PFSK-1 (cell line): ENCODE measurements at regions not wholly inside any gene's neighbourhood (a gene's known extent, or its start where the extent isn't known, plus 50 kb on each side); places are given as distances from the start of the nearest gene placed in this dataset.

ENCODE experiments used
- FOXP2 ChIP-seq: optimal IDR thresholded peaks from 2 replicates; pipeline ENCODE3; 2011; ENCODE audit warnings: borderline replicate concordance, control low read depth, inconsistent platforms; ENCODE audit not compliant: insufficient read depth; ENCODE audit errors: extremely low read length, extremely low read depth
- POLR2AphosphoS5 ChIP-seq: IDR thresholded peaks from 2 replicates; pipeline ENCODE4 v1.6.1; 2012; ENCODE audit warnings: low read depth, mild to moderate bottlenecking, control low read depth, low read length, moderate library complexity
- SIN3A ChIP-seq: IDR thresholded peaks from 2 replicates; pipeline ENCODE4 v1.6.1; 2012; ENCODE audit warnings: mild to moderate bottlenecking, low read length, moderate library complexity, borderline replicate concordance; ENCODE audit not compliant: insufficient read depth
- TAF1 ChIP-seq: IDR thresholded peaks from 2 replicates; pipeline ENCODE4 v1.6.1; 2012; ENCODE audit warnings: low read length, control low read depth, borderline replicate concordance; ENCODE audit not compliant: insufficient read depth
- TF ChIP-seq, protein P1 (sequence below), 2 experiments: IDR thresholded peaks; 2 replicates each; pipeline versions ENCODE4 v1.6.1 to v1.8.0; 2011 to 2012; ENCODE audit warnings: low read depth in 2 of 2, low read length in 2 of 2, control low read depth in 1 of 2, inconsistent platforms in 1 of 2, mild to moderate bottlenecking in 1 of 2, moderate library complexity in 1 of 2; ENCODE audit not compliant: insufficient read depth in 1 of 2

- TF ChIP-seq TAF1 (no peak), SIN3A (no peak), FOXP2 (no peak), POLR2AphosphoS5 (no peak)
- TF ChIP-seq, protein P1, sequence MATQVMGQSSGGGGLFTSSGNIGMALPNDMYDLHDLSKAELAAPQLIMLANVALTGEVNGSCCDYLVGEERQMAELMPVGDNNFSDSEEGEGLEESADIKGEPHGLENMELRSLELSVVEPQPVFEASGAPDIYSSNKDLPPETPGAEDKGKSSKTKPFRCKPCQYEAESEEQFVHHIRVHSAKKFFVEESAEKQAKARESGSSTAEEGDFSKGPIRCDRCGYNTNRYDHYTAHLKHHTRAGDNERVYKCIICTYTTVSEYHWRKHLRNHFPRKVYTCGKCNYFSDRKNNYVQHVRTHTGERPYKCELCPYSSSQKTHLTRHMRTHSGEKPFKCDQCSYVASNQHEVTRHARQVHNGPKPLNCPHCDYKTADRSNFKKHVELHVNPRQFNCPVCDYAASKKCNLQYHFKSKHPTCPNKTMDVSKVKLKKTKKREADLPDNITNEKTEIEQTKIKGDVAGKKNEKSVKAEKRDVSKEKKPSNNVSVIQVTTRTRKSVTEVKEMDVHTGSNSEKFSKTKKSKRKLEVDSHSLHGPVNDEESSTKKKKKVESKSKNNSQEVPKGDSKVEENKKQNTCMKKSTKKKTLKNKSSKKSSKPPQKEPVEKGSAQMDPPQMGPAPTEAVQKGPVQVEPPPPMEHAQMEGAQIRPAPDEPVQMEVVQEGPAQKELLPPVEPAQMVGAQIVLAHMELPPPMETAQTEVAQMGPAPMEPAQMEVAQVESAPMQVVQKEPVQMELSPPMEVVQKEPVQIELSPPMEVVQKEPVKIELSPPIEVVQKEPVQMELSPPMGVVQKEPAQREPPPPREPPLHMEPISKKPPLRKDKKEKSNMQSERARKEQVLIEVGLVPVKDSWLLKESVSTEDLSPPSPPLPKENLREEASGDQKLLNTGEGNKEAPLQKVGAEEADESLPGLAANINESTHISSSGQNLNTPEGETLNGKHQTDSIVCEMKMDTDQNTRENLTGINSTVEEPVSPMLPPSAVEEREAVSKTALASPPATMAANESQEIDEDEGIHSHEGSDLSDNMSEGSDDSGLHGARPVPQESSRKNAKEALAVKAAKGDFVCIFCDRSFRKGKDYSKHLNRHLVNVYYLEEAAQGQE (IDR thresholded peaks at IDR 0.05; ENCODE audit: insufficient read depth in 1 of 2, low read depth in 2 of 2, low read length in 2 of 2), result no peak
Observed at GRCh38 chrX:39293203-39293602, 491.9 kb downstream of the MID1IP1 start.

DNA sequence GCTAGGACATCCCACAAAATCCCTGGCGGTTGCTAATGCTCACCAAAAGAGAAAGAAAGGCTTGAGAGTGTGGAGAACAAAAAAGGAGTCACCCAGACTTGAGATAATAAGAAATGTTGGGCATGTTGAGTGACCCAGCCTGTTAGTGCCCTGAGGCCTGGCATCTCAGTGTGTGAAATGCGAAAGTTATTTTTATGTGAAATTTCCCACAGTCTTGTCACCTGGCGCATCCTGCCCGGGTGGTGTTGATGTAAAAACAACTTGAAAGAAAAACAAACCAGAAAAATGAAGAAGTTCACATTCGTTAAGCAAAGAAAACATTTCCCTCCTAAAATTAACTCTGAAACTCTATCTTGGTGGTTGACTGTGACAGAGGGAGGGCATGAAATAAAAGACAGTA is 495.2 kb downstream of the MID1IP1 start:
- no peak for TF ChIP-seq SIN3A
- no peak for TF ChIP-seq FOXP2
- no peak for TF ChIP-seq POLR2AphosphoS5
- TF ChIP-seq, protein P1 (IDR thresholded peaks at IDR 0.05; ENCODE audit: insufficient read depth in 1 of 2, low read depth in 2 of 2, low read length in 2 of 2), result no peak
- TF ChIP-seq TAF1, result no peak

DNA sequence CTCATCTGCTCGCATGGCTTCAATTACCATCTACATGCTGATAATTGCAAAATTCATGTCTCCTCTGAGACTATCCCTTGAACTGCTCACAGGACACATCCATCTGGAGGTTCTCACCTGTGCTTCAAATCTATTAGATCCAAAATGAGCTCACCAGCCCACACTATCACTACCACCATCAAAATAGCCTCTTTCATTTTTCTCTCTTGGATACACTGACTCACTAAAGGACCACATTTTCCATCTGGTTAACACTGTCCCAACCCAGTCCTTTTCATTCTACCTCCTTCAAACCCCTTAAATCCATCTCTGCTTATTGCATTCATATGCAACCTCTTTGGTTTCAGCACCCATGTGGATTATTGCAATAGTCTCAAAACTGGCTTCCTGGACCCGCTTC is 497.6 kb downstream of the MID1IP1 start:
- TF ChIP-seq FOXP2, result no peak

DNA sequence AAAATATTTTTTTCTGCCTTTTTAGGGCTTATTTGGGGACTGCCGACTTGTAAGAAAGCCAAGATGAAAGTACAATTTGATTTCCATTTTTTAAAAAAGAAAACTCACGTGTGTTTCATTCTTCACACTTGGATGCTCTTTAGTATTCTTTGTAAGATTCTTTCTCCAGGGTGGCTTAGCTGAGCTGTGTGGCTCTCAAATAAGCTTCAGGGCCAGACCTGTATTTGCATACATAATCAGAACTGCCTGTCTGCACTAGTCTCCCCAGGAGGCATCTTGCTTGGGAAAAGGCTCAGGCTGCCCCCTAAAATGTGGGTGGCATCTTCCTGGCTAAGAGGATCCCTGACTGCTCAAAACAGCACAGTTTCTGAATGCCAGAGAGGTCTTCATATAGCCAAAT is 498.4 kb downstream of the MID1IP1 start:
- TF ChIP-seq POLR2AphosphoS5 (no peak), SIN3A (no peak), FOXP2 (no peak), TAF1 (no peak)
- TF ChIP-seq, protein P1 (IDR thresholded peaks at IDR 0.05; ENCODE audit: insufficient read depth in 1 of 2, low read depth in 2 of 2, low read length in 2 of 2), result no peak

GRCh38 chrX:39301036-39301435 is 499.8 kb downstream of the MID1IP1 start:
- TF ChIP-seq, protein P1 (IDR thresholded peaks at IDR 0.05; ENCODE audit: insufficient read depth in 1 of 2, low read depth in 2 of 2, low read length in 2 of 2), result no peak
- TF ChIP-seq POLR2AphosphoS5 (no peak), TAF1 (no peak), FOXP2 (no peak), SIN3A (no peak)

GRCh38 chrX:39302838-39303237 is 501.6 kb downstream of the MID1IP1 start:
- TF ChIP-seq POLR2AphosphoS5 (no peak), SIN3A (no peak), TAF1 (no peak)
